Midbrain (tissue), 1 donor: ENCODE measurements at regions not wholly inside any gene's neighbourhood (a gene's known extent, or its start where the extent isn't known, plus 50 kb on each side); places are given as distances from the start of the nearest gene placed in this dataset.

Source experiments
- DNase-seq: peaks from one replicate; lab custom pipeline; 2025; lab: John Stamatoyannopoulos, UW

DNA sequence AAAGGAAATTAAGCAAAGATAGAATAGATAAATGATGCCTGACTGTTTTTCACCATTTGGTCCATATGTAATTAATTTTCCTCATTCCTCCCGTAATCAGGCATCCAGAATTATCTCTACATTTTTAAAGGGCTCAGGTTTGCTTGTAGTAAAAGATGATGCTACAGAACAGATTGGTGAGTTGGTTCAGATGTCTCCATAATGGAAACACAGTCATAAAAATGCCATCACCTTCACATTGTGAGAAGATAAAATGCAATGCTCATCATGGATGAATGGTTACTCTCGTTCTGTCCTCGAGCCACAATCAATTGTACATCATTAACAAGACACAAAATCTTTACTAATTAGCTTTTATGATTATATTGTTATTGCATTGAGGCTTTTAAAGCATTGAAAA, 64.9 kb upstream of the CELF2 start:
- DNase-seq = no peak

DNA sequence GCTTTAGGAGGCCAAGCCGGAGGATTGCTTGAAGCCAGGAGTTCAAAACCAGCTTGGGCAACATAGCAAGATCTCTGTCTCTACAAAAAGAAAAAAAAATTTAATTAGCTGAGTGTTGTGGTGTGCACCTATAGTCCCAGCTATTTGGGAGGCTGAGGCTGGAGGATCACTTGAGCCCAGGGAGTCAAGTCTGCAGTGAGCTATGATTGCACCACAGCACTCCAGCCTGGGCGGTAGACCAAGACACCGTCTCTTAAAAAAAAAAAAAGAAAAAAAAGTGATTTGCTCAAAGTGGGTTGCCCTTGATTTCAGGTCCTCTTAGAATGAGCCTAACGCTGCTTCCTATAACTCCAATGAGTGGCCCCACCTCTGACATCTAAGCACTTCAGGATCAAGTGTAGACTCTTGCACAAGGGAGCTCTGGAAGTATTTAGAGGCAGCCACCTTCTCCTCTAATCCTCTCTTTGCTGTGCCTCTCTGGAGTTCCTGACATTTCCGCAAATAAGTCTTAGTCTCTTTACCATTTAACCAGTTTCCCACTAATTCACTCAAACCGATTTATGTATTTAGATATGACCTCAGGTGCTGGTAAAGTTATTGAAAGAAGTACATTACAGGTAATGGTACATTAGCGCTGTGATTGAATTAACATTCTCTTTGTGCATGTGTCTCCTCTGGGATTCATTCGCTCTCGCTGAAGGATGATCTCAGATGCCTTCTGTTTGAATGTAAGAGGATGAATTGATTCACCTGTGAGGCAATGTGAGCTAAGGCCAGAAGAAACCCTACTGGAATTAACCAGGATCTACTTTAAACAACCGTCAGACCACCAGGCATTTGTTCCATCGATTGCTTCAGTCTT, 60.8 kb upstream of the CELF2 start:
- no peak for DNase-seq

DNA sequence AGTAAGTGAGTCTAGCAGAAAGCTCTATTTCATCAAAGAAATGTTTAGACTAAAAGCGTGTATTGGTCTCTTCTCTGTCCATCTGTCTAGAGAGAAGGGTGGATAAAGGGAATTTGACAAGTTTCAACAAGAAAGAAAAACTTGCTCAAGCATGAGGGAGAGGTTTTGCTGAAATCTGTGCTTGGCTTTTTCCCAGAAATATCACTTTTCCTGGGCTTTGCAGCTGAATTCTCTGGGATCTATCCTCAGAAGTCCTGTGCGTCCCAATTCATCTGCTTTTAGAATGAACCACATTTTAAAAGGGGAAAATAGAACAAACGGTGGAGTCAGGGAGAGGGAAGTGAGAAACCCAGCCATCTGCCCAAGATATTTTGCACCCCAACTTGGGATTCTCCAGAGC, 59.6 kb upstream of the CELF2 start:
- no peak for DNase-seq

DNA sequence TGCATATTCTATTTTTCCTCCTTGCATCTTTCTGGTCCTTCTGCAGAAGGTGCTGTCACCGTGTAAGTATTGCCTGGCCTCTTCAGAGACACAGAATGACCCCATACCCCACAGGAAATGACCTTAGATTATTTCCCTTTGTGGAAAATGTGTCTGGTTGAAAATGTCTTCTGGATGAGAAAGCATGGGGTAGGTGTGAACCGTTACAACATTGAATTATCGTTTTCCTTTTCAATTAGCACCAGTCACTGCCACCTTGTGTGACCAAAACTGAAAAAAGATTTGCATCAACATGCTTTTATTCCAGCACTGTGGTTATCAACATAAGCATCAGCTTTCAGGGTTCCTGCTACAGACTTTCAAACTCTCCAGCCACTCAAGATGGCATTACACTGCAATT, 58.0 kb upstream of the CELF2 start:
- no peak for DNase-seq

DNA sequence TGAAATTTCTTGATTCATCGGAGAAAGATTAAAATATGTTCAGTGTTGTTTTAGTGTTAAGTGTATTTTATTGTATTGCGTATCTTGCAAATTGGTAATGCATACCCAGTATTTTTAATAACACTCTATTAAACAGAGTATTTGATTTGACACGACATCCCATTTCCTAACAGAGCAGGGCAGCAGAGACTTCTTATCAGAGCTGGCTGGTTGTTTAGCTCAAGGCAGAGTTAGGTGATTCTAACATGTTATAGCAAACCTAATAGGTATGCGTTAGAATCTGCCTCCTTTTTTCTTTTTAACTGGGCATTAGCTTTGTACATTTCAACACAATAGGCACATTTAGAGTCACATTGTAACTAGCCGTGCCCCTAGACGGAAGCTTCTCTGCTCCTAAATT, 57.1 kb upstream of the CELF2 start:
- DNase-seq = no peak

DNA sequence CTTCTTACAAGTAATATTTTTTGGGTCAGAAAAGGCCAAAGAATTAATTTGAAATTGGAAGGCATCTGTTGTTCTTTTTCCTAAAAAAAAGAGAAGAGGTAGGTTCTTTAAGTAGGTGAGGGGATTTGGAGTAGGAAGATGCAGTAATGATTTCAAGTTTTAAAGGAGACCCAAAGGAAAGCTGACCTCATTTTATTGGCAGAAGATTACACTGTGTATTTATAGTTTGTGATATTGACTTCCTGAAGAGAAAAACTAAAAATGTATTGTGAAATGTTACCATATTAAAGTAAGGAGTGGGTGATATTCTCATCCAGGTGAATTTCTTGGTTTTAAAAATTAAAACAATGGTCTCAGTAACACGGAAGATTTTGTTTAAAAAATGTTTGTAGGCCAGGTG, 56.6 kb upstream of the CELF2 start:
- no peak for DNase-seq

DNA sequence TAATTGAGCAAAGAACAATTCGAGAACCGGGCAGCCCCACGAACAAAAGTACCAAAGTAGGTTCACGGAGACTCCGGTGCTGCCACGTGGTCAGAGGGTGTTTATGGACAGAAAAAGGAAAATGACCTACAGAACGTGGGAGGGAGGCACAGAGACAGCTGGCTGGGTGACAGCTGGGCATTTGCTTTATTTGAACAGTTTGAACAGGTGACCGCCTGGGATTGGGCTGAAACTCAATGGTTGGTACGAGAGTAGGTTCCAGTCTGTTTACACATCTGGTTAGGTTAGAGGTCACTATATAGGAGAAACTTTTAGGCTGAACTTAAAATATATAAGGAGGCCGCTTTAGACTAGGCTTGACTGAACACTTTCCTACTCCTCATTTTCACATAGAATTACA, 50.6 kb upstream of the CELF2 start:
- DNase-seq = no peak

DNA sequence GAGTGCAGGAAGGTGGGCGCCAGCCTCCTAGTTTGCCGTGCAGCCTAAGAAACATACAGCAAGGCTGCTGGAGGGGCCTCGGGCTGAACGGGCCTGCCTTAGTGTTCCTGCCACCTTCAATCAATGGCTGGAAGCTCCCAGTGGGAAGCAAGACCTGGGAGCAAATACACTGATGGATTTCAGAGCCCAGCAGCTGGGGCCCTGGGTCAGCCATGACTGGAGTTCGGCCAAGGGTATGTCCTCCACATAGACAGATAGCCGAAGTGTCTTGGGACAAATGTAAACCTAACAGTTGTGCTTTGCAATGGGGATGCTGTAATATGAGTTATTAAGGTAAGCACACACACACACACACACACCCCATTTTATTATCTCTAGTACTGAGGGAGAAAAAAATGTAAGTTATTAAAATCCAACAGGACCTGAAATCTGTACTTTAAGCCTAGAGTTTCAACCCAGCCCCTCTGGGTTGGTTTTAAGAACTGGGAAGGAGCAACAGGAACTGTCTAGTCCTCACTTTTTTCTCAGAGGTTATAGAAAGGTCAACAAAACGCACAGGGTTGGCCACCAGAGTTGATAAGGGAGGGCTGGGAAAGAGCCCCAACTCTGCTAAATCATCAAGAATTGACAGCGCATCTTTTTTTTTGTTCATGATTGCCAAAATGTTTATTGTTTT, 50.0 kb upstream of the CELF2 start:
- no peak for DNase-seq
